RWPE1 (cell line): ENCODE measurements at regions not wholly inside any gene's neighbourhood (a gene's known extent, or its start where the extent isn't known, plus 50 kb on each side); places are given as distances from the start of the nearest gene placed in this dataset.

Source experiments
- CTCF ChIA-PET: fragments of 350-600 bp; sonication (Branson Sonifier 250); formaldehyde crosslinking; extraction: SDS; loops from one replicate; lab custom pipeline; 2021; lab: Yijun Ruan, JAX
- POLR2A ChIA-PET: fragments of 400-600 bp; formaldehyde crosslinking; extraction: SDS; loops from one replicate; lab custom pipeline; 2020; ENCODE audit warnings: antibody characterized with exemption; ENCODE audit not compliant: low non-redundant PET; lab: Yijun Ruan, JAX
- DNase-seq: peaks from one replicate; pipeline ENCODE4 v3.0.0; 2012; ENCODE audit warnings: low spot score
- H3K27ac ChIP-seq: fragments of 450-650 bp; 2 replicates; pipeline ENCODE4 v1.5.1; 2017
- CTCF ChIP-seq: fragments of 450-650 bp; conservative IDR thresholded peaks from 2 replicates; pipeline ENCODE4 v1.5.1; 2017; ENCODE audit warnings: low read depth, mild to moderate bottlenecking

GRCh38 chr15:94910166-94910565 is 678.8 kb downstream of the MCTP2 start:
- ChIA-PET POLR2A (no interaction called here), CTCF (interaction anchor here (0.7 kb wide), 1 partner anchor 416 kb away, joined by 3 read pairs; no protein-coding TSS in a partner anchor)
- DNase-seq = peak; percentile 15
- no peak for TF ChIP-seq CTCF
- no peak overlapping the region for H3K27ac ChIP-seq

DNA sequence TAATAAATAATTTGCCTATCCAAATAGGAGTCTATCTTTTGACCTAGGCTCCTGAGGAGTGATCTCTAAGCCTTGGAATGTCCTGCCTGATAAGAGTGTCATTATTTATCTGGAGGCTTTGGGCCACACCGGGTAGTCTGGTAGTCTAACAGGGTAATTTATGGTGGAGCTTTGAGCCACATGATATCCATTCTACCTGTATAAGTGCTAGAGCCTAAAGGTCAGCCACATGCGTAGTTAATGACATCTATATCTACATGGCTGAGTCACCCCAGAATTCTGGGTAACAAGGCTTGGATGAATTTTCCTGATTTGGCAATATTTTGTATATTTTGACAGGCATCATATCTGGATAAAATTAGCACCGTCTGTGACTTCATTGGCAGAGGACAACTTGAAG is 681.4 kb downstream of the MCTP2 start:
- ChIA-PET CTCF (no interaction called here), POLR2A (no interaction called here)
- no peak overlapping the region for H3K27ac ChIP-seq
- TF ChIP-seq CTCF = no peak
- no peak for DNase-seq

DNA sequence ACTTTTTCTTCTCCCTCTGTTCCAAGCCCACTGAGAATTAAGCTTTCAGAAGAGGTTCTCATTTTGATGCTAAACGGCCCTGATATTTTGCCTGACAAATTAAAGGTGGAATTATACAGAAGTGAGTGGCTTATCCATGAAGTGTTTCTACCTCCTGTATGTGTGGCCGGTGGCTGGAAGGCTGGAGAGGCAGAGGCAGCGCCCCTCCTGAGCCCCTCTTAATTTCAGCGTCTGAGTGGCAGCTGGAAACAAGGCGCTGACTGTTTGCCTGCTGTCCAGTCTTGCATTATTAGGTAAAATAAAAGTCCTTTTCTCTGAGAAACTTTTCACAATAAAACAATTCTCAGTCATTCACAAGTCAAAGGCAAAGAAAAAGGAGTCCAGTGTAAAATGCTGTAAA is 685.7 kb downstream of the MCTP2 start:
- no peak overlapping the region for H3K27ac ChIP-seq
- no peak for TF ChIP-seq CTCF
- no peak for DNase-seq
- ChIA-PET POLR2A (no interaction called here), CTCF (no interaction called here)

GRCh38 chr15:94921936-94922335 is 690.6 kb downstream of the MCTP2 start:
- POLR2A ChIA-PET = no interaction called here
- CTCF ChIA-PET = no interaction called here
- no peak for TF ChIP-seq CTCF
- no peak for DNase-seq
- H3K27ac ChIP-seq = no peak overlapping the region

GRCh38 chr15:94924057-94924456 is 692.7 kb downstream of the MCTP2 start:
- CTCF ChIA-PET = no interaction called here
- H3K27ac ChIP-seq = no peak overlapping the region
- no peak for TF ChIP-seq CTCF
- no peak for DNase-seq
- POLR2A ChIA-PET = no interaction called here

- ChIA-PET CTCF (no interaction called here), POLR2A (no interaction called here)
- TF ChIP-seq CTCF = no peak
- no peak for DNase-seq
- H3K27ac ChIP-seq = no peak overlapping the region
Observed at GRCh38 chr15:94924971-94925598, 693.7 kb downstream of the MCTP2 start.
